ENCODE measurements at regions not wholly inside any gene's neighbourhood (a gene's known extent, or its start where the extent isn't known, plus 50 kb on each side); places are given as distances from the start of the nearest gene placed in this dataset.

- intact Hi-C loops (cut with DNase I): no loop called here
- no peak for TF ChIP-seq CTCF (IDR thresholded peaks at IDR 0.05)
- H3K9me3 ChIP-seq: peaks cover 0 to 8% (median 0%) of the 10 kb centered on the region in 11 donors
- no peaks in the 10 kb centered on the region for H3K36me3 ChIP-seq
- peak overlapping the region in 9 of 10 donors; percentile 4 to 80 (median 60) for H3K27ac ChIP-seq
- no peak overlapping the region for H3K4me3 ChIP-seq
- H3K27me3 ChIP-seq: no peaks in the 10 kb centered on the region
- DNase-seq (peak in 1 of 2 donors; percentile 10), ATAC-seq (peak; percentile 71 to 91 (median 88))
- peaks cover 0 to 23% (median 5%) of the 10 kb centered on the region in 9 donors for H3K4me1 ChIP-seq
Measured at GRCh38 chr3:102132370-102132769, 283.1 kb downstream of the NFKBIZ start.

GRCh38 chr3:102133376-102133775, 284.1 kb downstream of the NFKBIZ start:
- Histone ChIP-seq H3K36me3 (no peaks in the 10 kb centered on the region), H3K4me3 (no peak overlapping the region), H3K27ac (peak overlapping the region in 6 of 10 donors; percentile 40 to 76 (median 64)), H3K4me1 (peaks cover 0 to 23% (median 5%) of the 10 kb centered on the region in 9 donors), H3K27me3 (no peaks in the 10 kb centered on the region), H3K9me3 (peaks cover 0 to 3% (median 0%) of the 10 kb centered on the region in 11 donors)
- intact Hi-C loops (cut with DNase I): no loop called here
- ATAC-seq: no peak
- 95 to 96% methylated on average over 2 of the region's 2 CpGs for WGBS, 2 donors
- TF ChIP-seq CTCF (IDR thresholded peaks at IDR 0.05): no peak
- no peak for DNase-seq

GRCh38 chr3:102135316-102135715, 286.0 kb downstream of the NFKBIZ start:
- 69 to 75% methylated on average over 5 of the region's 5 CpGs for WGBS, 2 donors
- intact Hi-C loops (cut with DNase I): no loop called here
- no peak overlapping the region for H3K27ac ChIP-seq
- H3K9me3 ChIP-seq: no peaks in the 10 kb centered on the region
- no peak for ATAC-seq
- no peak for DNase-seq
- H3K4me3 ChIP-seq: no peak overlapping the region
- H3K4me1 ChIP-seq: peaks cover 0 to 12% (median 0%) of the 10 kb centered on the region in 9 donors
- H3K27me3 ChIP-seq: no peaks in the 10 kb centered on the region
- no peak for TF ChIP-seq CTCF (IDR thresholded peaks at IDR 0.05)
- H3K36me3 ChIP-seq: no peaks in the 10 kb centered on the region

- intact Hi-C loops (cut with DNase I): no loop called here
- Histone ChIP-seq H3K27me3 (no peaks in the 10 kb centered on the region), H3K9me3 (no peaks in the 10 kb centered on the region), H3K4me1 (peaks cover 0 to 11% (median 2%) of the 10 kb centered on the region in 9 donors), H3K27ac (no peak overlapping the region), H3K4me3 (no peak overlapping the region), H3K36me3 (no peaks in the 10 kb centered on the region)
- WGBS, 2 donors: 93 to 95% methylated on average over 2 of the region's 2 CpGs
- no peak for TF ChIP-seq CTCF (IDR thresholded peaks at IDR 0.05)
- DNase-seq: no peak
- no peak for ATAC-seq
Measured at GRCh38 chr3:102136183-102136582, 286.9 kb downstream of the NFKBIZ start.
